Activated CD4-positive, alpha-beta T cell treated with anti-CD3 and anti-CD28 coated beads for 48 hours (primary cell): ENCODE measurements at regions not wholly inside any gene's neighbourhood (a gene's known extent, or its start where the extent isn't known, plus 50 kb on each side); places are given as distances from the start of the nearest gene placed in this dataset.

Experiments
- DNase-seq: peaks from one replicate; pipeline ENCODE4 v3.0.0-alpha.2; 2020

DNA sequence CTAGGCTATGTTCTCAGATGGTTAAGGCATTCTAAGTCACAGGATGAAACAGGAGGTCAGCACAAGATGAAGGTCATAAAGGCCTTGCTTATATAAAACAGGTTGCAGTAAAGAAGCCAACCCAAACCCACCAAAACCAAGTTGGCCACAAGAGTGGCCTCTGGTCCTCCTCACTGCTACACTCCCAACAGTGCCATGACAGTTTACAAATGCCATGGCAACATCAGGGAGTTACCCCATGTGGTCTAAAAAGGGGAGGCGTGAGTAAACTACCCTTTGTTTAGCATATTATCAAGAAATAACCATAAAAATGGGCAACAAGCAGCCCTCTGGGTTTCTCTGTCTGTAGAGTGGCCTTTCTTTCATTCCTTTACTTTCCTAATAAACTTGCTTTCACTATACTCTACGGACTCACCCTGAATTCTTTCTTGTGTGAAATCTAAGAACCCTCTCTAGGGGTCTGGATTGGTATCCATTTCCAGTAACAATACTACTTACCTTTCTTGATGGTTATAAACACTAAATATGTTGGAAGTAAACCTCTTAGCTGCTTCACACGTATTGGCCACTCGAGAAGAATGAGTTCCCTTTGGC is 1237.9 kb downstream of the FAM181B start:
- DNase-seq, result no peak

DNA sequence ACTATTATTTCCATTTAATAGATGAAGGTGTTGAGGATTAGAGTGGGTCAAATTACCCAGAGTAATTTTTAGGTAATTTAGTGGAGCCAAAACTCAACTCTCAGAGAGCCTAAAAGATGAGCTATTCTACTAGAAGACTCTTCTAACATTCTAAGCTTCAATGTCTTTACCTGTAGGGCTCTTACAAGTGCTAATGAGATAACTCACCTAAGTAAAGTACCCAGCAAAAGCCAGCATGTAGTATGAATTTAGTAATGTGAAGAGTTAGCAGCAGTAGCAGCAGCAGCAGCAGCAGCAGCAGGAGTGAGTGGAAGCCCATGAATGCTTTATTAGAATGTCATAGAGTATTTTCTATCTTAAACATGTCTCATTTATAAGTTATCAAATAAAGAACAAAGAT is 1239.2 kb downstream of the FAM181B start:
- no peak for DNase-seq

DNA sequence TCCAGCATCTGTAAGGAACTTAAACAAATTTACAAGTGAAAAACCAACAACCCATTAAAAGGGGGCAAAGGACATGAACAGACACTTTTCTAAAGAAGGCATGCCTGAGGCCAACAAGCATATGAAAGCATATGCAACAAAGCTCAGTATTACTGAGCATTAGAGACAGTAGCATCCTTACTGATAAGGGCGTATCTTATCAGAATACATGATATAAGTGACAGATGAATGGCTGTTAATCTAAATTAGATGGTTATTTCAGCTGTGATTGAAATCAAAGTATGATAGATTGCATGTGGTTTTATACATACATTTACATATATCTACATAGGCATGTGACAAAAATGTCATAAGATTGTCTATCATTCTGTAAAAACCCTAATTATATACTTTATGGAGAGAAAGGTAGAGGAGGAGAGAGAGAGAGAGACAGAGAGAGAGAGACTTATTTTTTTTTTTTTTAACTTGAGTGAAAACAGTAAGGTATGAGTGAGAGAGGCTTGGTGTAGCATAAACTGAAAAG is 1240.7 kb downstream of the FAM181B start:
- no peak for DNase-seq

DNA sequence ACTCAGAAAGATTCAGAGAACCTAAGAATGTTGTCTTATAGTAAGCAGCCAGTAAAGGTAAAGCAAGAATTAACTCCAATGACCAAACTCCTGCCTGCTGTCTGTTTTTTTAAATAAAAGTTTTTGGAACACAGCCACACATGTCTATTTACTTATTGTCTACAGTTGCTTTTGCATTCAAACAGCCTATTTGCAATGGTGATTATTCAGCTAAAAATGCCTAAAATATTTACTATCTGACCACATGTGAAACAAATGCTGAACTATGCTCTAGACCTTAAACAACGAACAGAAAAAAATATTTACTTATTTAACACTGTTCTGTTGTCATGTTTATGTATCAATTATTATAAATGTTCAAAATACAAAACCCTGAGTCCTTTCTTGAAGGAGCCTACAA is 1246.6 kb downstream of the FAM181B start:
- DNase-seq, result no peak

DNA sequence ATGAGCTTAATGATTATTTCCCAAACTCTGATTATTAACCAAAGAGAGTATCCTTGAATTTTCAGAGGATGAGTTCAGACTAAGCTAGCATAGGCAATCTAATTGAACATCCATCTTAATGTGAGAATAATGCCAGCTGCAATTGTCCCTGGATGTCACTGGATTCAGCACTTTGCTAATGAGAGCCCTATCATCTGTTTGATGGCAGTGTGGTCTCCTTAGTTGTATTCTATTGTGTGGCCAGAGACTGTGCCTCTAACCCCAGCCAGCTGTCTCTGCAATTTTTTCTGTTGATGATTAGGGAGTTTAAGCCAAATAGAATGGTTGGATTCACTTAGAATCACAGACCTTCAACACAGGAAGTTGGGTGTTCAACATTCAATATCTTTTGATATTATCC is 1249.5 kb downstream of the FAM181B start:
- no peak for DNase-seq

DNA sequence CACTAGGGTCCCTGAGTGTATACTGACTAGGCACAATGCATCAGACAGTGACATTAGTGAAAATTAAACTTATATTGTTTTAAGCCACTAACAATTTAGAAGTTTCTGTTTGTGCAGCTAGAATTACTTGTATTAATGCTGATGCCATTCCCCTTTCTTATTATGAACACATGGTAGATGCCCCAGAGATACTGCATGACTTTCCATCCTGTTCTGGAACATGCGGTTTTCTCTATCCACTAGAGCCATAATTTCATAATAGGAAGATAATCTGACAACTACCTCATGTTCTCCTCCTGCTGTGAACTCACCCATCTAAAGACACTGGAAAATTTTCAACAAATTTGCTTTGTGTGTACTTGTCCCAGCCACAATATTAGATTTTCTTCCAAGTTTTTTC is 1256.4 kb downstream of the FAM181B start:
- DNase-seq, result no peak

DNA sequence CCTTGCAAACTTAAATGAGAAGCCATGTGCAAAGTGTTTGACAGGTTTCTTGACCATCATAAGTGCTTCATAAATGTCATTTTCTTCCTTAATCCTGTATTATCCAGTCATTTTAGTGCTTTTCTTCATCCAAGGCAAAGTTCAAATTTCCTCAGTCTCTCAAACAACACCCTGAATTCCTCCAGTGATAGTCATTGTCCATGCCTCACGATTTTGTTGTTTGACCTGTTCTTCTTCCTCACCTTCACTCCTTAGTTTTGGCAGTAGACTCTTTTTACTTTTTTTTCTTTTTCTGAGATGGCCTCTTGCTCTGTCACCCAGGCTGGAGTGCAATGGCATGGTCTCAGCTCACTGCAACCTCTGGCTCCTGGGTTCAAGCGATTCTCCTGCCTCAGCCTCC is 1257.3 kb downstream of the FAM181B start:
- DNase-seq, result no peak

DNA sequence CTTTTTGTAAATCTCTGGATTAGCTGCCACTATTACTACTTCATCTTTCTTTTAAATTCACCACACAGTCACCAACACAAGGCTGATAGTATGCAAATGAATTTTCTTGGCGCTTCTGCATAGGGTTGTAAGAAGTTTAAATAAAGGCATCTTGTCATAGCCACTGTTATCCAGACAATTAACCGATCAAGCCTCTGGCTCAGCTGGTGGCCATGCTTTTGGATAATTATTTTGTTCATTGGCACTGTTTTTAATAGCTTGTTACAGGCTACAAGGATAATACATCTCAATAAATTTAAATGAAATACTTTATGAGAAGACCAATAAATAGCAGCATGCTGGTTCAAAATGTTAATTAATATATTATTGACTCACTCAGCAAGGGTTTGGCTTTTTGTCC is 1261.0 kb downstream of the FAM181B start:
- DNase-seq, result no peak

DNA sequence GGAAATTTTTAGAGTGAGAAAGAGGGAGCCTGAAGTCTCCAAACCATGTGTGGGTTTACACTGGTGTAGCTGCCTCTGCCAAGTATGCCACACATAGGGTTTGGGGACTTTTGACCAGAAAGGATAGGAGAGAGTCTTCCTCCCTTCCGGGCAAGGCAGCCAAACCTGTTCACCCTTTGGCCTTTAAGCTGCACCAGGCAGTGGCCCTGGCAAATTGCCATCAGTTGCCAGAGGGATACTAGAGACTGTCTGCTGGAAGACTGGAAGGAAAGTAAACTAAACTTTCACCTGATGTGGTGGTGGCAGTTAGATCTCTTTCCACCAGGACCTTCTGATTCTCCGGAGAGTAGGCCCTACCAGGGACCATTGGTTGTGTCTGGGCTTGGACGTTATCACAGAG is 1263.2 kb downstream of the FAM181B start:
- no peak for DNase-seq

DNA sequence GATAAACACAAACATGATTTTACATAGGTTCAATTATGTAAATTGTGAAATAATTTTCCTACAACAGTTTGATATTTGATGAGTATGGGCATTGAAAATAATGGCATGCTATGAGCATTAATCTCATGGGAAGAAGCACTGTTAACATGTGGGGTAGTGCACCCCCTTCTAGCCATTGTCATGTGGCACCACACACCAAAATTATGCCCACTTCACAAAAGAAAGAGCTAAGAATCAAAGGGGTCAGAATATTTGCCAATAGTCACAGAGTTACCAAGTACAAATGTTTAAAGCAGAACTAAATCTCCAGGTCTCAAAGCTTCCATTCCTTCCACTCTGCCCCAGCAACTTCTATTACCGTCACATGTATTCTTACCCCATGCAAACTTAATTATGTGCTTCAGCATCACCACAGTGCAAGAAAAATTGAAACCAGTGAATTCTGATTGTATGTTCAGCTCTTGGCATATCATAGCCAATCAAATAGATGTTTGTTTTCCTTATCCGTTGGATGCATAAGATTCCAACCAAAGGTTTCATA is 1273.8 kb downstream of the FAM181B start:
- DNase-seq, result no peak

DNA sequence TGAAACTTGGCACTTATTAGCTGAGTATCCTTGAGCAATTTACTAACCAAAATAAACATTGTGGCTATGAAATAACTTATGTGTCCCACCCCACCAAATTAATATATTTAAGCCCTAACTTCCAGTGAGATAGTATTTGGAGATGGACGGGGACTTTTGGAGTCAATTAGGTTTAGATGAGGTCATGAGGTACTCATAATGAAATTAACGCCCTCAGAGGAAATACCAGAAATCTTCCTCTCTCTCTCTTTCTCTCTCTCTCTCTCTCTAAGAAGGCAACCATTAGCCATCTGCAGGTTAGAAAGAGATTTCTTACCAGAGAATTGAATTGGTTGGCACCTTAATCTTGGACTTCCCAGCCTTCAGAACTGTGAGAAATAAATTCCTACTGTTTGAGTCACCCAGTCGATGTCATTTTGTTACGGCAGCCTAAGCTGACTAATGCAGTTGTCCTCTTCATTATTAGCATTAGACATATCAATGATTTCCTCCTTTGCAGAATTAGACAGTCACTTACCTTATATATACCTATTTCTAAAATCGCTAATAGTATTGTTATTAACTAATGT is 1284.0 kb downstream of the FAM181B start:
- DNase-seq, result no peak

DNA sequence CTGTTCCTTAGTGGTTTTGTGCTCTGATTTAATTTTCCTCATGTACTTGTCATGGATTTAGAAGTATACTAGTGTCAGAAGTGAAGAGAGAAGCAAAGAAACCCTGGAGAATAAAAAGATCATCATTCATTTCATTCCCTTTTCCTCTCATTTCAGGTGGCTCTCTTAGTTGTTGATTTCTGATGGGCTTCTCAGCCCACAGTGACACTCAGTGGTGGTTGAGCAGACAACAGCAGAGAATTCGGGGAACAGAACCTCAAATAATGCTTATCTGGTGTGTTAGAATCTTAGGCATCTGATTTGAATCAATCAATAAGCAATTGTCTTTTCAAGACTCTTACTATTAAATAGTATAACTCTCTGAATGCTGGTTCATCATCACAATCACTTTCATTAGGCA is 1289.4 kb downstream of the FAM181B start:
- no peak for DNase-seq

DNA sequence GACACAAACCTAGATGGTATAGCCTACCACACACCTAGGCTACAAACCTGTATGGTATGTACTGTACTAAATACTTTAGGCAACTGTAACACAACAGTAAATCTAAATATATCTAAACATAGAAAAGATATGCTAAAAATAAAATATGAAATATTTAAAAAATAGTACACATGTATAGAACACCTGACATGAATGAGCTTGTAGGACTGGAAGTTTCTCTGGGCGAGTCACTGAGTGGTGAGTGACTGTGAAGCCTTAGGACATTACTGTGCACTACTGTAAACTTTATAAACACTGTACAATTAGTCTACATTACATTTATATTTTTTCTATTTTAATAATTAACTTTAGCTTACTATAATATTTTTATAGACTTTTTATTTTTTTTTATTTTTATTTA is 1301.3 kb downstream of the FAM181B start:
- DNase-seq, result no peak

DNA sequence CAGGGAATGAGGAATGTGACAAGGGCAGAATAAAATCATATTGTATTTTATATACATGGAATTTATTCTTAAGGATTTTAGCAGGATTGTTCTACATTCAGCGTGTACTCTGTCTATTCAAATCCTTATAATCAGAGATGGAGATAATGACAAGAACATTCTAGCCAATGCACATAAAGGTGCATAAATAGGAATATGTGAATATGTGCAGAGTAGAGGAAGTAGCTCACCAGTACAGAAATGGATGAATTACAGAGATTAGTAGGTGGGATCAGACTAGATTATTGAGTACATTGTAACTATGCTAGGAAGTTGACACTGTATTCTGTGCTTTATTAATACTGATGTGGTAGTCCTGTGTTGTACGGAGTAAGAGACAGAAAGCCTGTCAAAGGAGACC is 1308.8 kb downstream of the FAM181B start:
- no peak for DNase-seq

DNA sequence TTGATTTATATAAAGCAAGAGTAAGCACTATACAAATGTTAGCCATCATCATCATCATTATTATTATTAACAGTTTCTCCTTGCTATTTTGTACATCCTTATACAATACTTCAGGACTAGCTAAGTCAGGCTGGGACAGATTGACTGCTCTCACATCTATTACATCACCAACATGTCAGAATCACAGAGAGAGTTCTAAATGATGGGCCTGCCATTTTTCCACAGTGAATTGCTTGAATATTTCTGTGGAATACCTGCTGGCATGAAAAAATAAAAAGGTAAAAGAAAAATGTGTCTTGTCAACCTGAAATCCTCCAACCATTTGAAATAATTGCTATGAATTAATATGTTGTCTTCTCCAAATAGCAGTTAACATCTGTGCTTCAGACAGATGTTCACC is 1311.3 kb downstream of the FAM181B start:
- no peak for DNase-seq

DNA sequence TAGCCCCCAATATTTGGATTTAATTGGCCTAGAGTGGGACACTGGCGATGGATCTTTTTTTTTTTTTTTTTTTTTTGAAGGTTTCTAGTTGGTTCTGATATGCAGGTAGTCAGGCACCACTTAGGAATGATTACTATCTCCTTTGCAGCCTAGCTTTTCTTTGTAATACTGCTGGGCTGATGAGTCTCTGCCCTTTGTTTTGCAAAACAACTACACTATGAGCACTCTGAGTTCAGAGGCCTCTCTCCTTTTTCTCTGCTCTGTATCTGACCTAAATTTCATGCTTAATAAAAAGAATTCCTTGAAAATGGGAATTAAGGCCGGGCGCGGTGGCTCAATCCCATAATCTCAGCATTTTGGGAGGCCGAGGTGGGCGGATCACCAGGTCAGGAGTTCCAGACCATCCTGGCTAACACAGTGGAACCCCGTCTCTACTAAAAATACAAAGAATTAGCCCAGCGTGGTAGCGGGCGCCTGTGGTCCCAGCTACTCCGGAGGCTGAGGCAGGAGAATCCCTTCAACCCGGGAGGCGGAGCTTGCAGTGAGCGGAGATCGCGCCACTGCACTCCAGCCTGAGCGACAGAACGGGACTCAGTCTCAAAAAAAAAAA is 1312.3 kb downstream of the FAM181B start:
- DNase-seq, result no peak

DNA sequence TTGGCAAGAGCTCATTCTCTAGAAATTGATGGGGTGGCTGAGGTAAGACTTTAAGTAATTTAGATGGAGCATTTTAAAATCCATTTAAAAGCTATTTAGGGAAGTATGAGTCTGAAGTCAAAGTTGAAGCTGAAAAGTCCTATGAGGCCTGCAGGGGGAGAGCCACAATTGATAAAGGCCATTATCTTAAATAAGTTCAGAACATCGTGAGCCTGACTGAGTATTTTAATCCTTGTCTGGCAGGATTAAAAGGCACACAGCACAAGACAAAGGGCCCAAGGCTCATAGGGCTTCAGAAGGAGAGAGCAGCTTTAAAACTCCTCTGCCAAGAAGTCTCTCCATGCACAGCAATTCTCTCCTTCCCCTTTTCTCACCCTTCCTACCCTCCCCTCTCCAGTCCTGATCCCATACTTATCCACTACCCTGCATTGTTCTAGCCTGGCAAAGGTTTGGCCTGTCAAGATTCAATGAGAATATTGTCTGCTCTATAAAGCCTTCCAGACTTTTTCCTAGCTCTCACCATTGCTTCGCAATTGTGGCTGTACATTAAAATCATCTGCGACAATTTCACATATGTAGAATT is 1312.9 kb downstream of the FAM181B start:
- DNase-seq, result no peak

DNA sequence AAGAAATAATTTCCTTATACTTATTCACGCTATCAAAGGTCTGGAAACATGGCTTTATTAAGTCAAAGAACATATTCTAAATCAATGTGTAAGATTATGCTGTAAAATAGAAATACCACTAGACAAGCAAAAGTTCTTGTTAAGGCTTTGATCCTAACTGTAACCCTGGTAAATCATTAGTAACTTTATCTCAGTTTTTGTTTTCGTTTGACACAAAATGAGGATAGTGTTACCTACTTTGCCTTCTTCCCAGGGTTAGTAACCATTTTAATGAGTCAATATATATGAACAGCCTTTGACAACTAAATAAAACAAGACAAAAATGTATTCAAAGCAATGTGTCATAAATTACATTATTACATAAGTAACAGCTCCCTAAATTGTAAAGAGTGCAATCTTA is 1336.3 kb downstream of the FAM181B start:
- DNase-seq, result no peak

DNA sequence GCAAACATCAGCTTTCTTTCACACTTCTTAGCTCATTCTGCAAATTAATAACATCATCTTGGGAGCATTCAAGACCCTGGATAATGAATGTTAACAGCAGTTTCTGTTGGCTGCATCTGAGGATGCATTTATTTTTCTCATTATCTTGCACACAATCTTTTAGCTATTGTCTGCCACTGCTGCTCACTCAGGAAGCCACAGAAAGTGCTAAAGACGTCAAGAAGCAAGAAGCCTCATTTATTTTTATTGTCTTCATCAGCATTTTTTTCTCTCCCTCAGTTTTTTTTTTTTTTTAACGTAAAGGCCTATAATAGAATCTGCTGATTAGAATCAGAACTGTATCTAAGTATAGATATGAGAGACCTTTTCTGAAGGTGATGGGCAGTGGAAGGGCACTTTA is 1339.4 kb downstream of the FAM181B start:
- no peak for DNase-seq

DNA sequence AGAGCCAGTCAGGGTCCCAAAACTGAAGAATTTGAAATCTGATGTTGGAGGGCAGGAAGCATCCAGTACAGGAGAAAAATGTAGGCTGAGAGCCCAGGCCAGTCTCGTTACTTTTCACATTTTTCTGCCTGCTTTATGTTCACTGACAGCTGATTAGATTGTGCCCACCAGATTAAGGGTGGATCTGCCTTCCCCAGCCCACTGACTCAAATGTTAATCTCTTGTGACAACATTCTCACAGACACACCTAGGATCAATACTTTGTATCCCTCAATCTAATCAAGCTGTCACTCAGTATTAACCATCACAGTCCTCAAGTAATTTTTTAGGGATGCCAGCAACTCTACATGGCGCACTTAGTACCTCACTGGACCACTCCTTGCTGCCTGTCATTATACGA is 1345.3 kb downstream of the FAM181B start:
- no peak for DNase-seq

DNA sequence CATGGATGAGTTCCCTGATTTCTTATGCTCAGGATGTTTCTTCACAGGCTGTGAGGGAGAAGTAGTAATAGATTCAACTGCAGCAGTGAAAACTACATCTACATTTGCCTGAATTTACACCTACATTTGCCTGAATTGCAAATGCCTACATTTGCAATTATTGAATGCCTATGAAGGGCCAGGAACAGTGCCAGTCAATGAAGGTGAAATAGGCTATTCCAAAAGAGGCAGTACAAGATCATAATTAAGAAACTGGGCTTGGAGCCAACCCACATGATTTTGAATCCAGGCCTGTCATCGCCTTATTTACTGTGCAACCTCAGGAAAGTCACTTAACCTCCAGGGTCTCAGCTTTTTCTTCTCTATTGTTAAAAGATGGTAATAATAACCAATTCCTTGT is 1353.3 kb downstream of the FAM181B start:
- no peak for DNase-seq

DNA sequence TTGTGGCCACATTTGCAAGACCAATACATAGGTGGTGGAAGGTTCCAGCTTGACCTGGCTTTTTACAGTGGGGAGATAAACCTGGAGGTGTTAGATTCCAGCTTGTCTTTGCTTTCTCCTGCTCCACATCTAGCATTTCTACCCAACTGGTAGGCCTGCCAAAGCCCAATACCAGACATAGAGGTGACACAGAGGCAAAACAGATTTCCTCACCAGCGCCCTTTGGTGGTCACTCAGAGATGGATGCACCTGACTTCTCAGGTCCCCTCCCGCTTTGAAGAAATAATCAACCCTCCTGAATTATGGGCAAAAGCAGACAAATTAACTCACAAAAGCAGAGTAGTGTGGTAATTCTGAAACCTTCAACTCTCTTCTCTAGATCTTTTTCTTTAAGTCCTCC is 1356.2 kb downstream of the FAM181B start:
- DNase-seq, result no peak

DNA sequence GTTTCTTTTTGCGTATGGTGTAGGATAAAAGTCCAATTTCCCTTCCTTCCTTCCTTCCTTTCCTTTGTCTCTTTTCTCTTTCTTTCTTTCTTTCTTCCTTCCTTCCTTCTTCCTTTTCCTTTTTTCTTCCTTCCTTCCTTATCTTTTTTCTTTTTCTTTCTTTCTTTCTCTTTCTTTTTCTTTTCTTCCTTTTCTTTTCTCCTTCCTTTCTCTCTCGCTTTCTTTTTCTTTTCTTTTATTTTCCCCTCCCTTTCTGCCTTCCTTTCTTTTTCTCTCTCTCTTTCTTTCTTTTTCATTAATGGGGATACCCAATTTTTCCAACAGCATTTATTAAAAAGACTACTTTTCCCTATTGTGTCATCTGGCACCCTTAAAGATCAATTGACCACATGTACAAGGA is 1359.7 kb downstream of the FAM181B start:
- DNase-seq, result no peak

DNA sequence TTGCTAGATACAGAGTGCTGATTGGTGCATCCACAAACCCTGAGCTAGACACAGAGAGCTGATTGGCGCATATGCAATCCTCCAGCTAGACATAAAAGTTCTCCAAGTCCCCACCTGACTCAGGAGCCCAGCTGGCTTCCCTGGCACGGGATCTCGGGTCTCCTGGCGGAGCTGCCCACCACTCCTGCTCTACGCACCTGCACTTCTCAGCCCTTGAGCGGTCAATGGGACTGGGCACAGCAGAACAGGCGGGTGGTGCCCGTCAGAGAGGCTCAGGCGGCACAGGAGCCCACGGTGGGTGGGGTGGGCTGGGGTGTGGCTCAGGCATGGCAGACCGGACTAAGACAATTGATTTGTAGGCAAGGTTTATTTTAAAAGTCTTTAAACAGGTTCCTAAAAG is 1365.5 kb downstream of the FAM181B start:
- no peak for DNase-seq
